ENCODE measurements at regions not wholly inside any gene's neighbourhood (a gene's known extent, or its start where the extent isn't known, plus 50 kb on each side); places are given as distances from the start of the nearest gene placed in this dataset.

DNA sequence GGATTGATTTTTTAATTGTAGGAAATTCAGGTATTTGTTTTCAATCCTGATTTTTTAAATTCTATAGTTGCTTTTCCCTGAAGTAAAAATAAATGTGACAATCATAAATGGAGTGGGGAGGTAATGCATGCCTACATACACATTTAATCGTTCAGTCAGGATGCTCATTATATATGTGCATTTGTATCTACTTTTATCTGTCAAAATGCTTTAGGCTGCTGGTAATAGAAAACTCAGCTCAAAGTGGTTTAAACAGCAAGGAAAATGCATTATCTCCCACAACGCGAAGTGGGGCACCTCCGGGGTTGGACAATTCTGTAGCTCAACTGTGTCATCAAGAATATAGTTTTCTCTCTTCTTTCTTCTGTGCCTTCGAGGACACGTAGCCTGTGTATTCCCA lies 116.4 kb upstream of the SASH1 start:
- Histone ChIP-seq H2BK5ac (ENCODE audit: low read depth, low read length, poor library complexity, severe bottlenecking) (no peak overlapping the region), H4K20me1 (ENCODE audit: insufficient read depth, low read length) (no peaks in the 10 kb centered on the region), H3K27ac (ENCODE audit: insufficient read depth, low read length) (no peak overlapping the region), H2BK15ac (ENCODE audit: low read depth, low read length) (no peak overlapping the region), H3K4ac (ENCODE audit: low read depth, low read length) (no peak overlapping the region), H2BK120ac (ENCODE audit: low read depth, low read length) (no peak overlapping the region), H4K8ac (ENCODE audit: low read depth in 2 of 2, low read length in 2 of 2) (no peak overlapping the region), H2AFZ (replicated peaks; ENCODE audit: low read length, poor library complexity) (no peak overlapping the region), H3K9me3 (ENCODE audit: control insufficient read depth, insufficient read depth, low read length) (no peaks in the 10 kb centered on the region), H3K14ac (replicated peaks; ENCODE audit: low read depth, low read length) (no peak overlapping the region), H3K36me3 (ENCODE audit: control insufficient read depth, insufficient read depth, low read length) (no peaks in the 10 kb centered on the region), H2AK9ac (replicated peaks; ENCODE audit: low read depth, low read length, poor library complexity) (no peak overlapping the region), H3K23ac (ENCODE audit: low read depth, low read length) (no peak overlapping the region), H4K91ac (ENCODE audit: insufficient read depth, low read depth, low read length) (no peak overlapping the region), H3K79me1 (ENCODE audit: low read depth in 1 of 2, low read length in 2 of 2) (no peaks in the 10 kb centered on the region), H3K18ac (ENCODE audit: low read depth, low read length) (no peak overlapping the region), H3K56ac (ENCODE audit: extremely low read depth, insufficient read depth, low read length) (no peak overlapping the region), H4K5ac (ENCODE audit: low read depth, low read length) (no peak overlapping the region), H2BK20ac (ENCODE audit: low read depth, low read length) (no peak overlapping the region), H3K4me2 (ENCODE audit: low read depth, low read length) (no peak overlapping the region), H2AK5ac (ENCODE audit: low read depth, low read length) (no peak overlapping the region), H3K4me1 (ENCODE audit: control insufficient read depth, insufficient read depth, low read length) (peaks cover 9% of the 10 kb centered on the region), H3K9me1 (ENCODE audit: insufficient read depth, low read length) (no peaks in the 10 kb centered on the region), H3K9ac (ENCODE audit: low read depth, low read length) (no peak overlapping the region), H3K4me3 (ENCODE audit: insufficient read depth, low read depth, low read length) (no peak overlapping the region), H3K27me3 (ENCODE audit: control insufficient read depth, insufficient read depth, low read length) (no peaks in the 10 kb centered on the region)
- in situ Hi-C loops (cut with MboI; ENCODE audit: low sequenced_read_pairs), result no loop called here
- ChIA-PET POLR2A (ENCODE audit: unreplicated experiment) (no interaction called here), CTCF (interaction anchor here (0.6 kb wide), 1 partner anchor 576 kb away, joined by 4 read pairs; no protein-coding TSS in a partner anchor)
- BruUV-seq (replicated peaks), result no TSS peak
- TF ChIP-seq RAD21 (IDR thresholded peaks at IDR 0.05; ENCODE audit: low read length), result no peak
- no peak for TF ChIP-seq CHD1 (IDR thresholded peaks at IDR 0.05; ENCODE audit: low read depth, low read length)
- no peak for TF ChIP-seq CEBPB (IDR thresholded peaks at IDR 0.05; ENCODE audit: low read depth, low read length)
- TF ChIP-seq RCOR1 (IDR thresholded peaks at IDR 0.05; ENCODE audit: insufficient replicate concordance, low read length), result no peak
- no peak for TF ChIP-seq MAFK (IDR thresholded peaks at IDR 0.05; ENCODE audit: low read depth, low read length)
- TF ChIP-seq, protein P1, sequence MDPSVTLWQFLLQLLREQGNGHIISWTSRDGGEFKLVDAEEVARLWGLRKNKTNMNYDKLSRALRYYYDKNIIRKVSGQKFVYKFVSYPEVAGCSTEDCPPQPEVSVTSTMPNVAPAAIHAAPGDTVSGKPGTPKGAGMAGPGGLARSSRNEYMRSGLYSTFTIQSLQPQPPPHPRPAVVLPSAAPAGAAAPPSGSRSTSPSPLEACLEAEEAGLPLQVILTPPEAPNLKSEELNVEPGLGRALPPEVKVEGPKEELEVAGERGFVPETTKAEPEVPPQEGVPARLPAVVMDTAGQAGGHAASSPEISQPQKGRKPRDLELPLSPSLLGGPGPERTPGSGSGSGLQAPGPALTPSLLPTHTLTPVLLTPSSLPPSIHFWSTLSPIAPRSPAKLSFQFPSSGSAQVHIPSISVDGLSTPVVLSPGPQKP (IDR thresholded peaks at IDR 0.05; ENCODE audit: borderline replicate concordance, low read depth, low read length), result no peak
- TF ChIP-seq RFX5 (IDR thresholded peaks at IDR 0.05; ENCODE audit: low read depth, low read length), result no peak
- TF ChIP-seq, protein P2, sequence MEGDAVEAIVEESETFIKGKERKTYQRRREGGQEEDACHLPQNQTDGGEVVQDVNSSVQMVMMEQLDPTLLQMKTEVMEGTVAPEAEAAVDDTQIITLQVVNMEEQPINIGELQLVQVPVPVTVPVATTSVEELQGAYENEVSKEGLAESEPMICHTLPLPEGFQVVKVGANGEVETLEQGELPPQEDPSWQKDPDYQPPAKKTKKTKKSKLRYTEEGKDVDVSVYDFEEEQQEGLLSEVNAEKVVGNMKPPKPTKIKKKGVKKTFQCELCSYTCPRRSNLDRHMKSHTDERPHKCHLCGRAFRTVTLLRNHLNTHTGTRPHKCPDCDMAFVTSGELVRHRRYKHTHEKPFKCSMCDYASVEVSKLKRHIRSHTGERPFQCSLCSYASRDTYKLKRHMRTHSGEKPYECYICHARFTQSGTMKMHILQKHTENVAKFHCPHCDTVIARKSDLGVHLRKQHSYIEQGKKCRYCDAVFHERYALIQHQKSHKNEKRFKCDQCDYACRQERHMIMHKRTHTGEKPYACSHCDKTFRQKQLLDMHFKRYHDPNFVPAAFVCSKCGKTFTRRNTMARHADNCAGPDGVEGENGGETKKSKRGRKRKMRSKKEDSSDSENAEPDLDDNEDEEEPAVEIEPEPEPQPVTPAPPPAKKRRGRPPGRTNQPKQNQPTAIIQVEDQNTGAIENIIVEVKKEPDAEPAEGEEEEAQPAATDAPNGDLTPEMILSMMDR (conservative IDR thresholded peaks at IDR 0.05; ENCODE audit: low read depth, low read length), result no peak
- no peak for TF ChIP-seq SMC3 (IDR thresholded peaks at IDR 0.05; ENCODE audit: low read depth, low read length)
- no peak for TF ChIP-seq MXI1 (IDR thresholded peaks at IDR 0.05; ENCODE audit: borderline replicate concordance, low read depth, low read length)
- TF ChIP-seq POLR2A (IDR thresholded peaks at IDR 0.05; ENCODE audit: low read depth, low read length), result no peak
- TF ChIP-seq BHLHE40 (IDR thresholded peaks at IDR 0.05; ENCODE audit: low read depth, low read length), result no peak
- TF ChIP-seq, protein P3, sequence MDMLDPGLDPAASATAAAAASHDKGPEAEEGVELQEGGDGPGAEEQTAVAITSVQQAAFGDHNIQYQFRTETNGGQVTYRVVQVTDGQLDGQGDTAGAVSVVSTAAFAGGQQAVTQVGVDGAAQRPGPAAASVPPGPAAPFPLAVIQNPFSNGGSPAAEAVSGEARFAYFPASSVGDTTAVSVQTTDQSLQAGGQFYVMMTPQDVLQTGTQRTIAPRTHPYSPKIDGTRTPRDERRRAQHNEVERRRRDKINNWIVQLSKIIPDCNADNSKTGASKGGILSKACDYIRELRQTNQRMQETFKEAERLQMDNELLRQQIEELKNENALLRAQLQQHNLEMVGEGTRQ (IDR thresholded peaks at IDR 0.05; ENCODE audit: low read depth, low read length), result no peak
- no peak for TF ChIP-seq FOS (IDR thresholded peaks at IDR 0.05; ENCODE audit: low read depth, low read length)
- TF ChIP-seq NFE2L2 (IDR thresholded peaks at IDR 0.05; ENCODE audit: low read depth, low read length), result no peak
- TF ChIP-seq MAZ (IDR thresholded peaks at IDR 0.05; ENCODE audit: borderline replicate concordance, low read depth, low read length), result no peak
- ATAC-seq (ENCODE audit: low read depth) (no peak), DNase-seq (no peak)
- dilution Hi-C loops (cut with HindIII; ENCODE audit: low sequenced_read_pairs, unreplicated experiment), result no loop called here
- intact Hi-C loops (cut with micrococcal nuclease), result no loop called here
- WGBS, 2 experiments (ENCODE audit: extremely low coverage in 2 of 2, insufficient read length in 1 of 2), result no CpG with 5 or more reads among the region's 6 CpGs

Data from IMR-90 (cell line).